ENCODE measurements at regions not wholly inside any gene's neighbourhood (a gene's known extent, or its start where the extent isn't known, plus 50 kb on each side); places are given as distances from the start of the nearest gene placed in this dataset.

GRCh38 chr10:8412541-8412940 lies 358.1 kb downstream of the GATA3 start:
- no peak for TF ChIP-seq CTCF (IDR thresholded peaks at IDR 0.05; ENCODE audit: low read length)
- TF ChIP-seq EZH2 (IDR thresholded peaks at IDR 0.05; ENCODE audit: borderline replicate concordance, low read length) = no peak
